Inferior parietal cortex (tissue), 1 donor: ENCODE measurements at regions not wholly inside any gene's neighbourhood (a gene's known extent, or its start where the extent isn't known, plus 50 kb on each side); places are given as distances from the start of the nearest gene placed in this dataset.
"Not testable (repeated sequence)": the region's sequence is repeated elsewhere in the genome, so short reads cannot be mapped to it uniquely, and the experiment has no call there.

Source experiments
- DNase-seq: peaks from one replicate; pipeline ENCODE4 v3.0.0-alpha.2; 2016; ENCODE audit errors: extremely low spot score

GRCh38 chrX:142499992-142500391, 294.9 kb upstream of the MAGEC2 start:
- DNase-seq, result no peak

DNA sequence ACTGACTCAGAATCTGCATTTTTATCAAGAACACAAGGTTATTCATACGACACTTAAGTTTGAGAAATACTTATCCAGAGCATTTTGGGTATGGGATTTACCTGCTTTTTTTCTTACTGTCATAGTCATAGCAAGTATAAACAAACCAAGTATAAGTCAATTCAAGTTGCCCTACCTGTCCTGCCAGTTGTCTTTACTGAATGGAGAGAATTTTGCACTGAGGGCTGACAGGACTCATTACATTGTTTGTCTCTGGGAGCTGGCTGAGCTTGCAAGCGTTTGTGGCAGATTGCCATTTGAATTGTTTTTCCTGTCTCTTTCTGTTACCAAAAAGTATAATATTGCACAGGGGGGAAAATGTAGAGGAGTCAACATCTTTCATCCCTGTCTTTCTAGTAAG, 278.9 kb upstream of the MAGEC2 start:
- no peak for DNase-seq

- DNase-seq, result no peak
Measured at GRCh38 chrX:142446349-142446748, 241.3 kb upstream of the MAGEC2 start.

GRCh38 chrX:142428916-142429315, 223.8 kb upstream of the MAGEC2 start:
- no peak for DNase-seq

DNA sequence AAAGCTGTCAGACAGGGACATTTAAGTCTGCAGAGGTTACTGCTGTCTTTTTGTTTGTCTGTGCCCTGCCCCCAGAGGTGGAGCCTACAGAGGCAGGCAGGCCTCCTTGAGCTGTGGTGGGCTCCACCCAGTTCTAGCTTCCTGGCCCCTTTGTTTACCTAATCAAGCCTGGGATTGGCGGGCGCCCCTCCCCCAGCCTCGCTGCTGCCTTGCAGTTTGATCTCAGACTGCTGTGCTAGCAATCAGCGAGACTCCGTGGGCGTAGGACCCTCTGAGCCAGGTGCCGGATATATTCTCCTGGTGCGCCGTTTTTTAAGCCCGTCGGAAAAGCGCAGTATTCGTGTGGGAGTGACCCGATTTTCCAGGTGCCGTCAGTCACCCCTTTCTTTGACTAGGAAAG, 185.9 kb upstream of the MAGEC2 start:
- DNase-seq, result not testable (repeated sequence)

DNA sequence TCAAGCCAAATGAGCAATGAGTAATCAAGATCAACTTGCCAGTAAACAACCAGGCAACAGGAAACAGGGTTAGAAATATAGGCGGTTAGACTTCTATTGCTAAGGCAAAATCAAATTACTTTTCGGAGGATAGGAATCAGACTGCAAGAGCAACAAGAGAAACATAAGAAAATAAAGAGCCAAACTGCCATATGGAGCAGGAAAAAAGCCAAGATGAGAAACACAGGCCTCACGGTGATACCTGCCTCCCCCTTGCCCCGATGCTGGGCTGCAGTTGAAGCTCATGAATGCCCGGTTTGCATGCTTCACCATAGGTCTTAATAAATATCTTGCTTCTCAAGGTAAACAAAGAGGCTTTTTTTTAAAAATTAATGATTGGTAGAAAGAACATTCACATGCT, 158.4 kb upstream of the MAGEC2 start:
- DNase-seq, result no peak

GRCh38 chrX:142359331-142359730, 154.2 kb upstream of the MAGEC2 start:
- DNase-seq, result no peak

GRCh38 chrX:142327182-142327581, 122.1 kb upstream of the MAGEC2 start:
- no peak for DNase-seq

DNA sequence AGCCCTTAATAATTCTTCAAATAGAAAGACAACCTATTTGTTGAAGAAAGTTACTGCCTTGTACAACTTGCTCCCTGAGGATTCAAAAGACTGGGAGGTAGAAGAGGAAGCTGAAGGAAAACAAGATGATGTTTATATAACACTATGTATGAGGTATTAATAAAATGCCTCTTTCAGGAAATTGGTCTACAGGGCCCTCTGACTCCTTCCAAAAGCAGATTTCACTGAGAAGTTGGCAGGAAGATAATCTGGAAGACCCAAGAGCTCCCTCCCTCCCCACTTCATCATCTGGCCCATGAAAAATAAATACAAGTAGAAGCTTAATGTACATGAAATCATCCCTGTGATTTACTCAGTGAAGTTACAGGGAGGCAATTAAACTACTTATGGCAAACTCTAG, 107.5 kb upstream of the MAGEC2 start:
- DNase-seq, result no peak

DNA sequence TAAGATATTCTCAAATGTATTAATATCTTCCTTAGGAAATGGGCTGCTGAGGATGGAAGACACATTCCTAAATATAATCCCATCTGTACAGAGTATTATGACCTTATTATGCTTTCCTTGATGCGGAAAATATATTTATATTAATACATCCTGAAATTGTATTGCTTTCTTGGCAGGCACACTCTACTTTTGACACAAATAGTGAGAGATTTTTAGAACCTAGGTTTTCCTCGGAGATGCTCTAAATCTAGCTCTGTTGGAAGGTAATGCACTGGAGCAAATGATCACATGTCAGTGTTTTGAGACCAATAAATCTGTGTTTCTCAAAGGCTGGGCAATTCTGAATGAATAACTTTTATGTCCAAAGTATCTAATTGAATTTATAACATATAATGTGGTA, 94.3 kb upstream of the MAGEC2 start:
- DNase-seq, result no peak

GRCh38 chrX:142296421-142296820, 91.3 kb upstream of the MAGEC2 start:
- DNase-seq, result no peak

DNA sequence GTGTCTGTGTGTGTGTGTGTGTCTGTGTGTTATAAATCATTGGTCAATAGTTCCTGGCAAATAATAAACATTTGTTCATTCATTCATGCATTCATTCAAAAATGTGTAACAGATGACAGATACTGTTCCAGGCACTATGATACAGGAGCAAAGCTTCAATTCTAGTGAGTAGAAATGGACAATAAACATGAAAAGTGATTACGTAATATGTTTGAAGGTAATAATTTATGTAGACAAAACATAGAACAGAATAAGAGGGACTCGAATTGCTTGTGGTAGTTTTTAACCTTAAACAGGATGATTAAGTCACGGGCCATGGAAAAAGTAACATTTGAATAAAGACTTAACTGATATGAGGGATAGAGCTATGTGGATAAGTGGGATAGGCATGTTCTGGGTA, 90.1 kb upstream of the MAGEC2 start:
- no peak for DNase-seq

DNA sequence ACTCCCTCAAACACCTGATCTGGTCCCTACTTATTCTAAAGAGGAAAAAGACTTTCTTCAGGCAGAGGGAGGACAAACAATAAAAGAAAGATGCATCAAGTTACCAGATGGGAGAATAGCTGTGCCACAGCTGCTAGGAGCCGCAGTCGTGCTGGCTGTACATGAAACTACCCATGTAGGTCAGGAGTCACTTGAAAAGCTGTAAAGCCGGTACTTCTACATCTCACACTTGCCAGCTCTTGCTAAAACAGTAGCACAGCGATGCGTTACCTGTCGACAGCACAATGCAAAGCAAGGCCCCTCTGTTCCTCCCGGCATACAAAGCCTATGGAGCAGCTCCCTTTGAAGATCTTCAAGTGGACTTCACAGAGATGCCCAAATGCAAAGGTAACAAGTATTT, 65.1 kb upstream of the MAGEC2 start:
- not testable (repeated sequence) for DNase-seq

GRCh38 chrX:142266417-142266816, 61.3 kb upstream of the MAGEC2 start:
- no peak for DNase-seq

GRCh38 chrX:142265549-142265948, 60.5 kb upstream of the MAGEC2 start:
- DNase-seq, result not testable (repeated sequence)

DNA sequence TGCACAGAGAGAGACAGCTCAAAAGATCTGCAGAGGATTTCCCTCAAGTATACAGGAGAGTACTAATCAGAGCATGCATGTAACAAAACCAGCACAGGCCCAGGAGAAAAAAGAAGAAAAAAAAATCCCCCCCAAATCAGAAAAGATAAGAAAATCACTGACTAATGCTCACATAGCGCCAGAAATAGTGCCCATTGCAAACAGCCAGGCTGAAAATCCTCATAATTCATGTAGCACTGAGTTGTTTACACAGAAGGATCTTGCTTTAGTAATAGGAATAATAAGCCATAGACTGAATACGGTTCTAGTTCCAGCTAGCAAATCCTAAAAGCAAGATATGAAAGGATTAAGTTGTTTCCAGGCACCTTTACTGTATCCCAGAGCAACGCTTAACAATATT, 51.8 kb upstream of the MAGEC2 start:
- DNase-seq, result no peak
